ENCODE measurements at regions not wholly inside any gene's neighbourhood (a gene's known extent, or its start where the extent isn't known, plus 50 kb on each side); places are given as distances from the start of the nearest gene placed in this dataset.

GRCh38 chr18:34942276-34942675 lies 98.9 kb upstream of the MAPRE2 start:
- no peaks in the 10 kb centered on the region for H3K79me2 ChIP-seq (ENCODE audit: control insufficient read depth in 1 of 2, insufficient read depth in 2 of 2, low read length in 2 of 2)
- FAIRE-seq (no peak), DNase-seq (ENCODE audit: low read depth in 1 of 2, low spot score in 2 of 2) (no peak)
- no peaks in the 10 kb centered on the region for H3K79me1 ChIP-seq (ENCODE audit: low read depth, low read length)
- H2AFZ ChIP-seq (ENCODE audit: low read length) = no peak overlapping the region
- ChIA-PET CTCF (ENCODE audit: partially characterized antibody) (interaction anchor here (0.9 to 1.9 kb wide), 8 partner anchors 9 to 227 kb away, joined by 3 to 7 read pairs (median 4); no protein-coding TSS in a partner anchor), POLR2A (ENCODE audit: partially characterized antibody) (no interaction called here)
- no peak overlapping the region for H3K14ac ChIP-seq (ENCODE audit: insufficient read length)
- WGBS, 2 experiments (ENCODE audit: extremely low coverage in 1 of 2, insufficient coverage in 1 of 2, insufficient read length in 1 of 2, insufficient replicate concordance in 2 of 2, low coverage in 1 of 2, low lambda C conversion rate in 2 of 2, missing lambda C conversion rate in 1 of 2) = 81% methylated on average over 4 of the region's 4 CpGs; no CpG with 5 or more reads in 1 of the 2 experiments
- no peaks in the 10 kb centered on the region for H3K4me1 ChIP-seq (replicated peaks in 1 of 4; ENCODE audit: control insufficient read depth in 3 of 4, insufficient read depth in 4 of 4, low read length in 3 of 4)
- no peaks in the 10 kb centered on the region for H3K36me3 ChIP-seq (ENCODE audit: control insufficient read depth in 2 of 4, insufficient read depth in 4 of 4, low read length in 3 of 4)
- no peak overlapping the region for H2BK20ac ChIP-seq (ENCODE audit: low read length)
- no peaks in the 10 kb centered on the region for H4K20me1 ChIP-seq (replicated peaks in 1 of 2; ENCODE audit: control insufficient read depth in 1 of 2, insufficient read depth in 2 of 2, low read length in 2 of 2)
- H3K23ac ChIP-seq (ENCODE audit: insufficient read length) = no peak overlapping the region
- H3K23me2 ChIP-seq (ENCODE audit: low read depth, low read length) = no peaks in the 10 kb centered on the region
- no peak overlapping the region for H2BK120ac ChIP-seq (replicated peaks; ENCODE audit: low read depth, low read length)
- H3K9me3 ChIP-seq (ENCODE audit: insufficient read depth in 2 of 2, low read depth in 1 of 2, low read length in 1 of 2) = no peaks in the 10 kb centered on the region
- H2BK15ac ChIP-seq (ENCODE audit: low read length) = no peak overlapping the region
- no peak overlapping the region for H3K18ac ChIP-seq (ENCODE audit: extremely low read depth, low read length)
- no peak overlapping the region for H3K4me2 ChIP-seq (ENCODE audit: insufficient read depth in 1 of 2, low read depth in 2 of 2, low read length in 2 of 2)
- no peak for TF ChIP-seq HDAC2 (IDR thresholded peaks at IDR 0.05; ENCODE audit: borderline replicate concordance in 1 of 2, low read depth in 2 of 2, low read length in 2 of 2)
- TF ChIP-seq TBP (IDR thresholded peaks at IDR 0.05; ENCODE audit: low read depth, low read length) = no peak
- no peak for TF ChIP-seq KDM4A (IDR thresholded peaks at IDR 0.05; ENCODE audit: low read depth, low read length, severe bottlenecking)
- no peak for TF ChIP-seq CEBPB (IDR thresholded peaks at IDR 0.05; ENCODE audit: low read depth, low read length)
- no peak for TF ChIP-seq ASH2L (IDR thresholded peaks at IDR 0.05; ENCODE audit: low read length)
- no peak for TF ChIP-seq ZNF274 (IDR thresholded peaks at IDR 0.05; ENCODE audit: borderline replicate concordance, extremely low read depth, low read length)
- no peak for TF ChIP-seq NRF1 (IDR thresholded peaks at IDR 0.05; ENCODE audit: low read depth, low read length)
- no peak for TF ChIP-seq SRF (IDR thresholded peaks at IDR 0.05; ENCODE audit: low read depth, low read length)
- TF ChIP-seq SP4 (IDR thresholded peaks at IDR 0.05; ENCODE audit: low read length) = no peak
- TF ChIP-seq ATF2 (IDR thresholded peaks at IDR 0.05; ENCODE audit: low read length) = no peak
- no peak for TF ChIP-seq TAF7 (optimal IDR thresholded peaks at IDR 0.05; ENCODE audit: borderline replicate concordance, low read depth, low read length)
- TF ChIP-seq TEAD4 (IDR thresholded peaks at IDR 0.05; ENCODE audit: low read depth, low read length) = no peak
- H3K4ac ChIP-seq (replicated peaks; ENCODE audit: insufficient read length, low read depth, low read length) = no peak overlapping the region
- no peak overlapping the region for H3K9ac ChIP-seq (replicated peaks in 1 of 4; ENCODE audit: extremely low read depth in 1 of 4, low read depth in 3 of 4, low read length in 3 of 4)
- no peak overlapping the region for H2AK5ac ChIP-seq (ENCODE audit: low read depth, low read length)
- no peak overlapping the region for H2BK12ac ChIP-seq (ENCODE audit: low read depth, low read length)
- no peak overlapping the region for H4K91ac ChIP-seq (replicated peaks; ENCODE audit: insufficient read length, low read length)
- no peak overlapping the region for H4K8ac ChIP-seq (ENCODE audit: extremely low read depth, insufficient read depth, low read length)
- H3K56ac ChIP-seq (replicated peaks; ENCODE audit: insufficient read length, low read depth, low read length) = no peak overlapping the region
- H3K27ac ChIP-seq (ENCODE audit: low read depth, low read length) = no peak overlapping the region
- no peaks in the 10 kb centered on the region for H3K27me3 ChIP-seq (replicated peaks in 1 of 4; ENCODE audit: control insufficient read depth in 3 of 4, extremely low read depth in 1 of 4, insufficient read depth in 3 of 4, low read length in 3 of 4)
- no peak overlapping the region for H3K4me3 ChIP-seq (ENCODE audit: extremely low read depth in 1 of 4, insufficient read depth in 2 of 4, low read depth in 3 of 4, low read length in 4 of 4)
- no peak overlapping the region for H4K5ac ChIP-seq (ENCODE audit: insufficient read length, low read depth, low read length)
- H2BK5ac ChIP-seq (ENCODE audit: low read depth, low read length) = no peak overlapping the region

Measured in H1 (cell line).